Glomerular endothelial cell (primary cell): ENCODE measurements at regions not wholly inside any gene's neighbourhood (a gene's known extent, or its start where the extent isn't known, plus 50 kb on each side); places are given as distances from the start of the nearest gene placed in this dataset.

Experiments used
- DNase-seq: peaks from one replicate; pipeline ENCODE4 v3.0.0-alpha.2; 2011; ENCODE audit warnings: low read depth, low spot score; ENCODE audit errors: extremely low read depth

- no peak for DNase-seq
These were observed 50.6 kb upstream of the TMEFF2 start for GRCh38 chr2:192245329-192245728.
